Activated B cell treated with CpG ODN at 0.5 μM for 24 hours (primary cell): ENCODE measurements at regions not wholly inside any gene's neighbourhood (a gene's known extent, or its start where the extent isn't known, plus 50 kb on each side); places are given as distances from the start of the nearest gene placed in this dataset.

Experiments used
- ATAC-seq: fragments of 200-7000 bp; cut with Tn5 transposase; one replicate; pipeline ENCODE4 v1.10.0; 2021; ENCODE audit warnings: low read depth, mild to moderate bottlenecking, moderate library complexity
- CTCF ChIA-PET: fragments of 350-600 bp; sonication (Branson Sonifier 250); formaldehyde crosslinking; loops from one replicate; lab custom pipeline; 2021; ENCODE audit warnings: antibody characterized with exemption; lab: Charles Lee
- POLR2A ChIA-PET: fragments of 350-600 bp; sonication (Branson Sonifier 250); formaldehyde crosslinking; loops from one replicate; lab custom pipeline; 2021; ENCODE audit warnings: antibody characterized with exemption; lab: Charles Lee
- DNase-seq: peaks from one replicate; pipeline ENCODE4 v3.0.0; 2022
- H3K27ac Mint-ChIP-seq: one replicate; pipeline ENCODE4 v1.8.0; 2020; ENCODE audit warnings: mixed read lengths
- H3K27me3 Mint-ChIP-seq: one replicate; pipeline ENCODE4 v1.8.0; 2021; ENCODE audit warnings: mixed read lengths
- H3K36me3 Mint-ChIP-seq: one replicate; pipeline ENCODE4 v1.8.0; 2021; ENCODE audit warnings: low read depth, mixed read lengths
- H3K4me1 Mint-ChIP-seq: one replicate; pipeline ENCODE4 v1.8.0; 2021; ENCODE audit warnings: mixed read lengths
- H3K4me3 Mint-ChIP-seq: one replicate; pipeline ENCODE4 v1.8.0; 2020; ENCODE audit warnings: mild to moderate bottlenecking, mixed read lengths
- H3K9me3 Mint-ChIP-seq: one replicate; pipeline ENCODE4 v1.8.0; 2020; ENCODE audit warnings: mixed read lengths
- intact Hi-C: fragments of 100-400 bp; cut with micrococcal nuclease; formaldehyde crosslinking; loops from one replicate; pipeline ENCODE4 v1.15.1; 2024
- TF ChIP-seq, protein P1 (sequence below): fragments of 200-600 bp; IDR thresholded peaks from one replicate; pipeline ENCODE4 v1.8.0; 2022; ENCODE audit warnings: antibody characterized with exemption, mild to moderate bottlenecking

- DNase-seq (no peak), ATAC-seq (no peak)
- intact Hi-C loops, result no loop called here
- TF ChIP-seq, protein P1, sequence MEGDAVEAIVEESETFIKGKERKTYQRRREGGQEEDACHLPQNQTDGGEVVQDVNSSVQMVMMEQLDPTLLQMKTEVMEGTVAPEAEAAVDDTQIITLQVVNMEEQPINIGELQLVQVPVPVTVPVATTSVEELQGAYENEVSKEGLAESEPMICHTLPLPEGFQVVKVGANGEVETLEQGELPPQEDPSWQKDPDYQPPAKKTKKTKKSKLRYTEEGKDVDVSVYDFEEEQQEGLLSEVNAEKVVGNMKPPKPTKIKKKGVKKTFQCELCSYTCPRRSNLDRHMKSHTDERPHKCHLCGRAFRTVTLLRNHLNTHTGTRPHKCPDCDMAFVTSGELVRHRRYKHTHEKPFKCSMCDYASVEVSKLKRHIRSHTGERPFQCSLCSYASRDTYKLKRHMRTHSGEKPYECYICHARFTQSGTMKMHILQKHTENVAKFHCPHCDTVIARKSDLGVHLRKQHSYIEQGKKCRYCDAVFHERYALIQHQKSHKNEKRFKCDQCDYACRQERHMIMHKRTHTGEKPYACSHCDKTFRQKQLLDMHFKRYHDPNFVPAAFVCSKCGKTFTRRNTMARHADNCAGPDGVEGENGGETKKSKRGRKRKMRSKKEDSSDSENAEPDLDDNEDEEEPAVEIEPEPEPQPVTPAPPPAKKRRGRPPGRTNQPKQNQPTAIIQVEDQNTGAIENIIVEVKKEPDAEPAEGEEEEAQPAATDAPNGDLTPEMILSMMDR, result no peak
- ChIA-PET POLR2A (no interaction called here), CTCF (no interaction called here)
- H3K9me3 Mint-ChIP-seq, result no peaks in the 10 kb centered on the region
- H3K27me3 Mint-ChIP-seq, result no peaks in the 10 kb centered on the region
- no peaks in the 10 kb centered on the region for H3K36me3 Mint-ChIP-seq
- H3K27ac Mint-ChIP-seq, result no peak overlapping the region
- no peaks in the 10 kb centered on the region for H3K4me1 Mint-ChIP-seq
- no peak overlapping the region for H3K4me3 Mint-ChIP-seq
Measured at GRCh38 chr9:16196206-16196605, 643.4 kb downstream of the CCDC171 start.

DNA sequence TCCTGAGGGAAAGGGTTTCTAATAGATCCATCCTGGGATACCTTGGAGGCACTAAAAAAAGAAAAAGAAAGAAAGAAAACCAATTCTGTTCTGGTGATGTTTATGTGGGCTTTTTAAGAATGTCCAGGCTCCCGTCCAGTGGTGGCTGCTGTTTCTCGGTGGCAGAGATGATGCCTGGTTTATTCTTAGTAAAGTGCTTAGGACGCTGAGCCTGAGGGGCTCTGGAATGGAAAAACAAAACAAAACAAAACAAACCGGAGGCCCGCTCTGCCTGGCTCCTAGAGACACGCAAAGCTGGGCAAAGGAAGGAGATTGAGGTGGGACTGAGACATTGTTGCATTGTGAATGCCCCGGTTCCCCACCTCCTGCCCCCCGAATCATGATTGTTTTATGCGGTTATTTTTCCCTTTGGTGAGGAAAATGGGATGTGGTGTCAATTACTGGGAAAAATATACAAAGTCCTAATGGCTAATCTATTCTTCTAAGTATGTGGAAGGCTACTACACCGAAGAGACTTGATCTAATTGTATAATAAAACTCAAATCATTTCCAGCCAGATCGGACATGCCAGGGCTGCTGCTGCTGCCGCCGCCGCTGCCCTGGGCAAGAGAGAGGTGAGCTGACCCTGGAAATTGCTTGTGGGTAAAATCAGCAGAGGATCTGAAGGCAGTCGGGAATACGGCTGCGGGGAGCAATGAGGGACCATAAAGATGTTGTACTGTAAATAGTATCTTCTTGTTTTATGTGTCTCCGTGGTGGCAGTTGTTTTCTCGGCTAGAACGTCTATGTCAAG is 644.9 kb downstream of the CCDC171 start:
- Mint-ChIP-seq H3K4me3 (no peak overlapping the region), H3K27ac (no peak overlapping the region), H3K9me3 (no peaks in the 10 kb centered on the region), H3K4me1 (no peaks in the 10 kb centered on the region), H3K27me3 (no peaks in the 10 kb centered on the region), H3K36me3 (no peaks in the 10 kb centered on the region)
- DNase-seq (no peak), ATAC-seq (no peak)
- intact Hi-C loops, result no loop called here
- ChIA-PET POLR2A (no interaction called here), CTCF (no interaction called here)
- TF ChIP-seq, protein P1, result no peak

GRCh38 chr9:16198996-16199395 is 646.2 kb downstream of the CCDC171 start:
- Mint-ChIP-seq H3K27me3 (no peaks in the 10 kb centered on the region), H3K36me3 (no peaks in the 10 kb centered on the region), H3K4me1 (no peaks in the 10 kb centered on the region), H3K9me3 (no peaks in the 10 kb centered on the region), H3K27ac (no peak overlapping the region), H3K4me3 (no peak overlapping the region)
- ATAC-seq, result no peak
- no peak for DNase-seq
- CTCF ChIA-PET, result no interaction called here
- TF ChIP-seq, protein P1, result no peak
- intact Hi-C loops, result no loop called here
- POLR2A ChIA-PET, result no interaction called here

GRCh38 chr9:16202221-16202620 is 649.4 kb downstream of the CCDC171 start:
- DNase-seq (no peak), ATAC-seq (no peak)
- Mint-ChIP-seq H3K27me3 (no peaks in the 10 kb centered on the region), H3K4me3 (no peak overlapping the region), H3K4me1 (no peaks in the 10 kb centered on the region), H3K27ac (no peak overlapping the region), H3K36me3 (no peaks in the 10 kb centered on the region), H3K9me3 (no peaks in the 10 kb centered on the region)
- ChIA-PET CTCF (no interaction called here), POLR2A (no interaction called here)
- intact Hi-C loops, result no loop called here
- TF ChIP-seq, protein P1, result no peak

DNA sequence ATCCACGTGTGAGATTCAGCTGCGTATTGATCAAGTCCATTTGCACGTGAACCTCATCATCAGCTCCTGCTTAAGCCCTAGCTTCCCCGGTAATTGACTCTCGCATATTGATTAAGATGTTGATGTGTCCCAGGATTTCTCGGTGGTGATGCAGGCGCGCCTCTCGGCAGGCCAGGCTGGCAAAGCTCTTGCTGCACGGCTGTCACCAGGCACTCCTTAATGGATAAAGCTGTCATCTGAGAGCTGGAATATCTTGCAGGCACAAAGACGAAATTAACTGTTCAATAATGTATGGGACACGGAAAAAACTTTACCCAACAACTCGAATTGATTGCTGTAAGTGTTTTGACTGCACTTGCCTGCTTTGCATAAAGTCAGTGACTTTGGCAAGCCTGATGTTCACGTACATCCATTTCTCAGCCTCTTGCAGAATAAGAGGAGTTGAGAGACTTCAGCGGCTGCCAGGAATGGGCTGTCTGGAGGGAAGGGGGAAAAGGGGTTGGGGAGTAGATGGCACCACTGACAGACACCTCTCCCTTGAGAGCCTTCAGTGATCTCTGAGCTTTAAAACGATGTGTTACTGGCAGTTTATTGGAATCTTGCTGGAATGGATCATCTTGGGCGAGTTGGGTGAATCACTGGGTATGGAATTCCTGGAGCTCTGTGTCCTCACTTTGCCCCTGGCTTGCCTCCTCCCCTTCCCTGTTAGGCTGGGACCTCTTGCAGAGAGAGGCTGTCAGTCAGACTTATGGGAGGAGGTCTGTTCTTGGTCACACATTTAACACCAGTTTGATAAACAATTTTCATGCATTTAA is 650.3 kb downstream of the CCDC171 start:
- ATAC-seq, result no peak
- H3K4me3 Mint-ChIP-seq, result no peak overlapping the region
- H3K27ac Mint-ChIP-seq, result no peak overlapping the region
- H3K9me3 Mint-ChIP-seq, result no peaks in the 10 kb centered on the region
- no peak for DNase-seq
- TF ChIP-seq, protein P1, result no peak
- intact Hi-C loops, result no loop called here
- no peaks in the 10 kb centered on the region for H3K4me1 Mint-ChIP-seq
- H3K27me3 Mint-ChIP-seq, result no peaks in the 10 kb centered on the region
- CTCF ChIA-PET, result no interaction called here
- no peaks in the 10 kb centered on the region for H3K36me3 Mint-ChIP-seq
- POLR2A ChIA-PET, result no interaction called here
